ENCODE measurements at regions not wholly inside any gene's neighbourhood (a gene's known extent, or its start where the extent isn't known, plus 50 kb on each side); places are given as distances from the start of the nearest gene placed in this dataset.

- no peak for ATAC-seq
Measured at GRCh38 chr10:78331391-78331922, 297.8 kb downstream of the RPS24 start.

More at GRCh38 chr10:78331391-78331922, 297.8 kb downstream of the RPS24 start:
- no peaks in the 10 kb centered on the region for H3K4me1 ChIP-seq (ENCODE audit: control insufficient read depth in 1 of 2, insufficient read depth in 2 of 2, low read length in 2 of 2)
- intact Hi-C loops (cut with micrococcal nuclease): no loop called here
- H3K9me2 ChIP-seq (ENCODE audit: insufficient read depth): no peaks in the 10 kb centered on the region
- CTCF ChIA-PET: no interaction called here
- POLR2A ChIA-PET: no interaction called here
- no peaks in the 10 kb centered on the region for H4K20me1 ChIP-seq (ENCODE audit: insufficient read depth)
- no peaks in the 10 kb centered on the region for H3K36me3 ChIP-seq (ENCODE audit: control insufficient read depth in 1 of 2, insufficient read depth in 2 of 2, low read length in 2 of 2)
- no peak overlapping the region for H2AFZ ChIP-seq (ENCODE audit: low read depth, low read length, poor library complexity, severe bottlenecking)
- H3K9ac ChIP-seq (ENCODE audit: low read length): no peak overlapping the region
- no TSS peak for BruUV-seq (replicated peaks)
- DNase-seq (ENCODE audit: low read depth, low spot score): no peak
- H3K27me3 ChIP-seq (ENCODE audit: insufficient read depth, low read length): no peaks in the 10 kb centered on the region
- RAD21 ChIA-PET (ENCODE audit: low non-redundant PET in 1 of 2, low total read pairs in 2 of 2, uncharacterized antibody in 2 of 2, unreplicated experiment in 2 of 2): no interaction called here
- no peak overlapping the region for H3K4me2 ChIP-seq (ENCODE audit: low read length)
- no peak overlapping the region for H3K4me3 ChIP-seq (replicated peaks in 1 of 2; ENCODE audit: low read depth in 1 of 2, low read length in 2 of 2)
- no peaks in the 10 kb centered on the region for H3K79me2 ChIP-seq (ENCODE audit: insufficient read depth, low read length)
- H3K9me3 ChIP-seq (ENCODE audit: control insufficient read depth in 1 of 2, insufficient read depth in 1 of 2, low read depth in 1 of 2, low read length in 2 of 2): peaks cover 0 to 6% of the 10 kb centered on the region in 2 experiments; a peak in 1 of 4 replicates
- H3K27ac ChIP-seq (ENCODE audit: low read depth, low read length): no peak overlapping the region
- TF ChIP-seq YY1 (IDR thresholded peaks at IDR 0.05; ENCODE audit: extremely low read depth, insufficient replicate concordance, low read depth, low read length) (no peak), ZBTB33 (IDR thresholded peaks at IDR 0.05; ENCODE audit: extremely low read depth, insufficient replicate concordance, low read length) (no peak), CEBPB (IDR thresholded peaks at IDR 0.05; ENCODE audit: low read depth) (no peak), RAD21 (IDR thresholded peaks at IDR 0.05; ENCODE audit: low read depth) (no peak), POLR2AphosphoS5 (IDR thresholded peaks at IDR 0.05; ENCODE audit: low read depth, low read length) (no peak), EZH2phosphoT487 (IDR thresholded peaks at IDR 0.05; ENCODE audit: borderline replicate concordance) (no peak)
- TF ChIP-seq, protein P1, sequence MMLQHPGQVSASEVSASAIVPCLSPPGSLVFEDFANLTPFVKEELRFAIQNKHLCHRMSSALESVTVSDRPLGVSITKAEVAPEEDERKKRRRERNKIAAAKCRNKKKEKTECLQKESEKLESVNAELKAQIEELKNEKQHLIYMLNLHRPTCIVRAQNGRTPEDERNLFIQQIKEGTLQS (IDR thresholded peaks at IDR 0.05): no peak

All from HCT116 (cell line).